Immature natural killer cell (primary cell): ENCODE measurements at regions not wholly inside any gene's neighbourhood (a gene's known extent, or its start where the extent isn't known, plus 50 kb on each side); places are given as distances from the start of the nearest gene placed in this dataset.
A peak's percentile ranks its signal among the peaks of the same experiment; 100 is the strongest.

ENCODE experiments used
- DNase-seq, 3 donors: peaks; one replicate each; pipeline ENCODE4 v3.0.0; 2022; ENCODE audit warnings: mixed read lengths in 1 of 3
- H3K27ac Mint-ChIP-seq, 6 donors: one replicate each; pipeline ENCODE4 v1.8.0; 2020; ENCODE audit warnings: mixed read lengths in 6 of 6, mild to moderate bottlenecking in 5 of 6, inconsistent platforms in 4 of 6, moderate library complexity in 3 of 6
- H3K27me3 Mint-ChIP-seq, 3 donors: one replicate each; pipeline ENCODE4 v1.8.0; 2020 to 2021; ENCODE audit warnings: low read depth in 3 of 3, mild to moderate bottlenecking in 3 of 3, mixed read lengths in 3 of 3, moderate library complexity in 3 of 3, inconsistent platforms in 1 of 3
- H3K36me3 Mint-ChIP-seq, 3 donors: one replicate each; pipeline ENCODE4 v1.8.0; 2020; ENCODE audit warnings: mixed read lengths in 3 of 3, inconsistent platforms in 2 of 3, mild to moderate bottlenecking in 2 of 3
- H3K4me1 Mint-ChIP-seq, 2 donors: one replicate each; pipeline ENCODE4 v1.8.0; 2020; ENCODE audit warnings: inconsistent platforms in 2 of 2, mild to moderate bottlenecking in 2 of 2, mixed read lengths in 2 of 2, moderate library complexity in 1 of 2
- H3K4me3 Mint-ChIP-seq, 5 donors: one replicate each; pipeline ENCODE4 v1.8.0; 2020; ENCODE audit warnings: mild to moderate bottlenecking in 5 of 5, mixed read lengths in 5 of 5, inconsistent platforms in 3 of 5, moderate library complexity in 3 of 5
- H3K9me3 Mint-ChIP-seq, 6 donors: one replicate each; pipeline ENCODE4 v1.8.0; 2020; ENCODE audit warnings: mild to moderate bottlenecking in 6 of 6, mixed read lengths in 6 of 6, inconsistent platforms in 4 of 6, moderate library complexity in 3 of 6

DNA sequence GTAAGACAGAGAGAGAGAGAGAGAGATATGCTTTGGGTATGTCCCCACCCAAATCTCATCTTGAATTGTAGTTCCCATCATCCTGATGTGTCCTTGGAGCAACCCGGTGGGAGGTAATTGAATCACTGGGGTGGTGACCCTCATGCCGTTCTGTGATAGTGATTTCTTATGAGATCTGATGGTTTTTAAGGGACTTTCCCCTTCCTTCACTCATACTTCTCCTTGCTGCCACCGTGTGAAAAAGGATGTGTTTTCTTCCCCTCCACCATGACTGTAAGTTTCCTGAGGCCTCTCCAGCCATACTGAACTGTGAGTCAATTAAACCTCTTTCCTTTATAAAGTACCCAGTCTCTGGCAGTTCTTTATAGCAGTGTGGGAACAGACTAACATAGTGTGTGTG, 60.3 kb downstream of the EOMES start:
- Mint-ChIP-seq H3K27ac (no peak overlapping the region), H3K4me3 (no peak overlapping the region), H3K36me3 (peaks cover 0 to 7% (median 0%) of the 10 kb centered on the region in 3 donors), H3K27me3 (peaks cover 0 to 2% (median 0%) of the 10 kb centered on the region in 3 donors), H3K9me3 (no peaks in the 10 kb centered on the region), H3K4me1 (peaks cover 1 to 7% of the 10 kb centered on the region in 2 donors)
- DNase-seq: no peak

DNA sequence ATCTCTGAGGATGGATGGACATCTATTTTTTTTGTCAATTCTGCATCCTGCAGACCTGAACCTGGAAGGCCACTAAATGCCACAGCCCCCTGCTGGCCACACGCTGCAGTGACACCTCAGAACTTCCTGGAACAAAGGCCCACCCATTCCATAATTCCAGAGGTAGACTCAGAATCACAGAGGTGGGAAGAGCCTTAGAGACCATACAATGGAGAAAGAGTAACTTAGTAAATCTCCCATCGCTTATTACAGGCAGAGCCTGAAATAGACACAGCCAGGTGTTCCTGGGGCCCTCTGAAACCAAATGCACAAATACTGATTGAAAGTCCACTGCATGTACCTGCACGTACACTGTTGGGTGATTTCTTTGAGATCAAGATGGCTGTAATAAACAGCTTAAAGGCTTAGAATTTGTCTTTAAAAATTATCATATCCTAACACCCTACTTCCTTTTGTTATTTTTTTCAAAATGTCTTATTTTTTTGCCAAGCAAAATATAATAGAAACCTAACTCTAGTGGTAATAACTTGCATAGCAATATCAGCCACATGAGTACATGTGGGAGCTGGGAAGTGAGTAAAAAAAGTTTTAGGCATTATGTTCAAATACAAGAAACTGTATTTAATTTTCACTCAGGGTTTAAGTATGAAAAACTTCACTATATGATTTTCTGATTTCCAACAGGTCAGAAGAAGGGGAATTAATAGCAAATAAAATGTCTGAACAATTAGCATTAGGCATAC, 62.7 kb downstream of the EOMES start:
- Mint-ChIP-seq H3K4me3 (no peak overlapping the region), H3K9me3 (no peaks in the 10 kb centered on the region), H3K27me3 (peaks cover 0 to 2% (median 2%) of the 10 kb centered on the region in 3 donors), H3K36me3 (peaks cover 0 to 3% (median 0%) of the 10 kb centered on the region in 3 donors), H3K4me1 (no peaks in the 10 kb centered on the region), H3K27ac (no peak overlapping the region)
- peak; percentile 28 to 52 (median 45) for DNase-seq

DNA sequence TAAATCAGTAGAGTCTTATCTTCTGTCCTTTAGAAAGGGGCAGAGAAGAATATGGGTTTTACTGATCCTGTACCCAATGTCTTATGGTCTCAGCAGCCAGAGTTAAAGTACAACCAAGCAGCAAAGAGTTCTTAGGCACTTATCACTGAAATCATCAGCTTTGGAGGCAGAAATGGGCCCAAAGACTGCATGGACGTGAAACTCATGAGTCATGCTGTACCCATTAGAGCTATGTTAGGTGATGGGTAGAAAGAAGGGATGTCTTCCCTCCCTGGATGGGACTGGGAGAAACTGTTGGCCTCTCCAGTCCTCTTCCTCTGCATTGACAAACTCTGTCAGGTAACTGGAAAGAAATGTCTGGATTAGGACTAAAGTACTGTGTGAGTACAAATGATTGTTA, 63.4 kb downstream of the EOMES start:
- Mint-ChIP-seq H3K9me3 (no peaks in the 10 kb centered on the region), H3K36me3 (peaks cover 0 to 3% (median 0%) of the 10 kb centered on the region in 3 donors), H3K4me1 (no peaks in the 10 kb centered on the region)

GRCh38 chr3:27657871-27658270, 64.3 kb downstream of the EOMES start:
- Mint-ChIP-seq H3K36me3 (peaks cover 0 to 3% (median 0%) of the 10 kb centered on the region in 3 donors), H3K27me3 (peaks cover 0 to 4% (median 2%) of the 10 kb centered on the region in 3 donors), H3K27ac (no peak overlapping the region), H3K4me1 (no peaks in the 10 kb centered on the region), H3K9me3 (no peaks in the 10 kb centered on the region), H3K4me3 (no peak overlapping the region)
- no peak for DNase-seq

More for the DNA sequence above, 63.4 kb downstream of the EOMES start:
- peaks cover 0 to 4% (median 2%) of the 10 kb centered on the region in 3 donors for H3K27me3 Mint-ChIP-seq
- no peak overlapping the region for H3K4me3 Mint-ChIP-seq
- H3K27ac Mint-ChIP-seq: no peak overlapping the region
- DNase-seq: no peak

DNA sequence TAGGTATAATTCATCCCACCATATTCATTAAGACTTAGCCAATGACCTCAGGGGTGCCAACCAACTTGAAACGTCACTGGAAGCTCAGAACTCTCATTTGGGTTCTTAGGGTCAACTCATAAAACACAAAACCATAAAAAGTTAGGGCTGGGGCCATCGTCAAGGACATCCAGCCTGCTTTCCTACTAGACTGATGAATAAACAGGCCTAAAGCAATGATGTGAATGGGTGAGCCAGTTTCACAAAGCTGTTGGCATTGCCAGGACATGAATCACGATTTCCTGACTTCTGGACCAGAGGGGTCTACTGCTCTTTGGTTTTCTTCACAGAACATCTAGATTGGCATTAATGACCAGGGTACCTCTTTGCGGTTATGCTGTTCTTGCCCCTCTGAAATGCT, 64.7 kb downstream of the EOMES start:
- peaks cover 0 to 4% (median 2%) of the 10 kb centered on the region in 3 donors for H3K27me3 Mint-ChIP-seq
- H3K9me3 Mint-ChIP-seq: no peaks in the 10 kb centered on the region
- no peak overlapping the region for H3K4me3 Mint-ChIP-seq
- no peak overlapping the region for H3K27ac Mint-ChIP-seq
- no peaks in the 10 kb centered on the region for H3K4me1 Mint-ChIP-seq
- no peaks in the 10 kb centered on the region for H3K36me3 Mint-ChIP-seq
- no peak for DNase-seq

GRCh38 chr3:27656790-27657189, 65.3 kb downstream of the EOMES start:
- Mint-ChIP-seq H3K36me3 (no peaks in the 10 kb centered on the region), H3K4me3 (no peak overlapping the region), H3K9me3 (no peaks in the 10 kb centered on the region), H3K27ac (no peak overlapping the region), H3K4me1 (no peaks in the 10 kb centered on the region), H3K27me3 (peaks cover 0 to 4% (median 0%) of the 10 kb centered on the region in 3 donors)
- no peak for DNase-seq

GRCh38 chr3:27655547-27655946, 66.6 kb downstream of the EOMES start:
- Mint-ChIP-seq H3K27ac (no peak overlapping the region), H3K9me3 (no peaks in the 10 kb centered on the region), H3K4me3 (no peak overlapping the region), H3K4me1 (no peaks in the 10 kb centered on the region), H3K27me3 (peaks cover 0 to 4% (median 0%) of the 10 kb centered on the region in 3 donors), H3K36me3 (no peaks in the 10 kb centered on the region)
- DNase-seq: no peak

DNA sequence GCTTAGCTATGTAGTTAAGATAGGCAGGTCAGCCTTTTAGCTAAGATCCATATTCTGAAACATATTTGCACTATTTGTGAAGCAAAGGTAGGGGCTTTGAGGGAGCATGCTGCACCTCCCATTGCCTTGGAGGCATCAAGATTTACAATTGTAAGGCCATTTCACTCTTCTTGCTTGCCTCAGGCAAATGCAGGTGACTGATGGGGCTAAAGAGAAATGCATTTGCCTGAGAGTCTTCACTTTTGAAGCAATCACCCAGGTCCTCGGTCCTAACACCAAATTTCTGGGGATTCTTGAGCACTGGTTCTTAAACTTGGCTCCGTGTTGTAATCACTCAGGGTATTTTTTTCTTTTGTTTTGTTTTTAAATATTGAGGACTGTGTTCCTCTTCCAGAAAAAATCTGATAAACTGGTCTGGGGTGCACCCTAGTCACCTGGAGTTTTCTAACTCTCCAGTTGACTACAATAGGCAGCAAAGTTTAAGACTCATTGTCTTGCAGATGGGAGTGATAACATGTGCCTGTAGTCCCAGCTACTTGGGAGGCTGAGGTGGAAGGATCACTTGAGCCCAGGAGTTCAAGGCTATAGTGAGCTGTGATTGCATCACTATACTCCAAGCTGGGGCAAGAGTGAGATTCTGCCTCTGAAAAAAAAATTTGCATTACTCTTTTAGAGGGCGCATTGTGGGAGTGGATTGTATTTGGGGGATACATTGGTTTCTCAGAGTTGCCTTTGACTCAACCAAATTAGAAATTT, 68.1 kb downstream of the EOMES start:
- Mint-ChIP-seq H3K27me3 (peaks cover 0 to 6% (median 0%) of the 10 kb centered on the region in 3 donors), H3K9me3 (no peaks in the 10 kb centered on the region), H3K36me3 (no peaks in the 10 kb centered on the region), H3K4me3 (no peak overlapping the region), H3K4me1 (no peaks in the 10 kb centered on the region), H3K27ac (no peak overlapping the region)
- DNase-seq: no peak

DNA sequence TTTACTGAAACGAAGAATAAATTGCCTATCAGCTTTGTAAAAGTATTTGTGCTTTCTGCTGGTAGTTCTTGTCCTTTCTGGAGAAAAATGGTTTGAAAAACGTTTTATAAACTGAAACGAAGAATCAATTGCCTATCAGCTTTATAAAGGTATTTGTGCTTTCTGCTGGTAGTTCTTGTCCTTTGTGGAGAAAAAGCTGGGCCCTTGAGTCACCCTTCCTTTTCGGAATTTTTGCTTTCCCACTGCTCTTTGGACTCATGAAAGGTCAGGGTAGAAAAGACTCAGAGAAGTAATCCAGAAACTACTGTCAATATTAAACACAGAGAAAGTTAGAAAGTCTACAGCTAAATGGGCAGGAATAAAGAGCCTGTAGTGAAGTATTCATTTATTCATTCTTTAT, 72.8 kb downstream of the EOMES start:
- Mint-ChIP-seq H3K27me3 (peaks cover 0 to 4% (median 0%) of the 10 kb centered on the region in 3 donors), H3K4me3 (no peak overlapping the region), H3K4me1 (no peaks in the 10 kb centered on the region), H3K36me3 (peaks cover 0 to 4% (median 0%) of the 10 kb centered on the region in 3 donors), H3K27ac (no peak overlapping the region), H3K9me3 (no peaks in the 10 kb centered on the region)
- DNase-seq: no peak

DNA sequence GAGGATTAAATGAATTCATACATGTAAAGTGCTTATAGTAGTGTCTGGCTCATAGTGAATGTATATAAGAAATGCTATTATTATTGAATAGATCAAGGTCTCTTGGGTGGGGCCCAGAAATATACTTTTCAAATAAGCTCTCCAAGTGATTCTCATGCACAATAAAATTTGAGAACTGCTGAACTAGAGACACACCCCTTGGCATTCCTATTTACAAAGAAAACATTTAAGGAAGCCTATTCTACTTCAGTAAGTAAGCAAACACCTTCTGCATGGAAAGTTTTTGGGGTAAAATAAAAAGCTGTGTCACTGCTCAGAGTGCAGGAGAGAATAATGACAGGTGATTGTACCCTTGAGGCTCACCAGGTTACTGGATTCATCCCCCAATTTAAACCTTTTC, 75.2 kb downstream of the EOMES start:
- Mint-ChIP-seq H3K36me3 (peaks cover 0 to 4% (median 0%) of the 10 kb centered on the region in 3 donors), H3K4me1 (no peaks in the 10 kb centered on the region), H3K9me3 (no peaks in the 10 kb centered on the region), H3K27me3 (peaks cover 0 to 4% (median 0%) of the 10 kb centered on the region in 3 donors), H3K4me3 (no peak overlapping the region), H3K27ac (no peak overlapping the region)
- no peak for DNase-seq

DNA sequence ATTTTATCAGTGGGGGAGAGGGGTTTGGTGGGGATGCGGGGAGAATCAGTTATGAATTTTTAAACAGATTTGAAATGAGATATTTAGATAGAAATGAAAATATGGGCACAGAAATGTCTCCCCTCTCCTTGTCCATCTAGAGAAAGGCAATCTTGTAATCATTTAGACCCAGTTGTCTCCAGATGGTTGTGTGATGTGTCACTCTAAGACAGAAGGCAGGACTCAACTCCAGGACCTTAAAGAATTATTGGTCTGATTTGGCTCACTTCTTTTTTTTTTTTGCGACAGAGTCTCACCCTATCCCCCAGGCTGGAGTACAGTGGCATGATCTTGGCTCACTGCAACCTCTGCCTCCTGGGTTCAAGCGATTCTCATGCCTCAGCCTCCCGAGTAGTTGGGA, 77.2 kb downstream of the EOMES start:
- DNase-seq: no peak
- no peak overlapping the region for H3K4me3 Mint-ChIP-seq
- peaks cover 0 to 4% (median 0%) of the 10 kb centered on the region in 3 donors for H3K36me3 Mint-ChIP-seq
- H3K27ac Mint-ChIP-seq: no peak overlapping the region
- H3K4me1 Mint-ChIP-seq: peaks cover 3 to 4% of the 10 kb centered on the region in 2 donors
- no peaks in the 10 kb centered on the region for H3K9me3 Mint-ChIP-seq
- H3K27me3 Mint-ChIP-seq: peaks cover 0 to 4% (median 0%) of the 10 kb centered on the region in 3 donors

DNA sequence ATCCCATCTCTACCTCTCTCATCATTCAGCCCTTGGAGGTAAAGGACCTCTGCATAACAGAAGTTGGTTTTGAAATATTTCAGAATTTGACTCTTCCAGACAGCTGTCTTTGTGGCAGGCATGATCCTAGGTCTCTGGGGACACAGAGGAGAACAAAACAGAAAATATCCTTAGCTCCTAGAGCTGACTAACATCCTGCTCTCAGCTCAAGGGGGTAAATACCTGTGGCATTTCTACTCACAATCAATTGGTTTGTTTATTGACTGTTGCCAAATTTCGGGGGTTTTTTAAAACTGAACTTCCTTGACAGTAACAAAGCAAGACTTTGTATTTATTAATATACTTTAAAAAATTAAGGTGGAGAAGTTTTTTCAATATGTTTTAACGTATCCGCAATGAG, 78.8 kb downstream of the EOMES start:
- no peak overlapping the region for H3K4me3 Mint-ChIP-seq
- peaks cover 13 to 20% of the 10 kb centered on the region in 2 donors for H3K4me1 Mint-ChIP-seq
- no peaks in the 10 kb centered on the region for H3K9me3 Mint-ChIP-seq
- no peaks in the 10 kb centered on the region for H3K27me3 Mint-ChIP-seq
- no peak for DNase-seq
- H3K36me3 Mint-ChIP-seq: peaks cover 0 to 4% (median 0%) of the 10 kb centered on the region in 3 donors
- H3K27ac Mint-ChIP-seq: no peak overlapping the region

DNA sequence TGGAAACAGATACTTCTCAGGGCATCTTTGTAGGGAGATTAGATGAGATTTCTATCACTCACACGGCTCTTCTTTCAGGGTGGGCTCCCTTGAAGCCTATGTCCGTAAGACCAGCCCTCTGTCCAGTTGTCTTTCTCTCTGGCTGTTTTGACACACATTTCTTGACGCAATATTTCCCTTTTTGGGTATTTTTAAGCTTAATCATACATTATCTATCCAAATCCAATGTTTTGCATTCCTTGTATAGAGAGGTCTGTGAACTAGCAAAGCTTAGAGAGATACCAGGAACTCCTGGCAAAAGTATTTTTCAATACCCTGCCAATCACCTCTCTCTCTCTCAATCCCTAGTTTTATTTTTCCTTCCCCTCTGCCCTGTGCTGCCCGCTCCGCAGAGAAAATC, 79.3 kb downstream of the EOMES start:
- Mint-ChIP-seq H3K27ac (no peak overlapping the region), H3K9me3 (no peaks in the 10 kb centered on the region), H3K4me3 (no peak overlapping the region), H3K27me3 (no peaks in the 10 kb centered on the region), H3K36me3 (peaks cover 0 to 4% (median 0%) of the 10 kb centered on the region in 3 donors), H3K4me1 (peaks cover 15 to 25% of the 10 kb centered on the region in 2 donors)
- DNase-seq: no peak

DNA sequence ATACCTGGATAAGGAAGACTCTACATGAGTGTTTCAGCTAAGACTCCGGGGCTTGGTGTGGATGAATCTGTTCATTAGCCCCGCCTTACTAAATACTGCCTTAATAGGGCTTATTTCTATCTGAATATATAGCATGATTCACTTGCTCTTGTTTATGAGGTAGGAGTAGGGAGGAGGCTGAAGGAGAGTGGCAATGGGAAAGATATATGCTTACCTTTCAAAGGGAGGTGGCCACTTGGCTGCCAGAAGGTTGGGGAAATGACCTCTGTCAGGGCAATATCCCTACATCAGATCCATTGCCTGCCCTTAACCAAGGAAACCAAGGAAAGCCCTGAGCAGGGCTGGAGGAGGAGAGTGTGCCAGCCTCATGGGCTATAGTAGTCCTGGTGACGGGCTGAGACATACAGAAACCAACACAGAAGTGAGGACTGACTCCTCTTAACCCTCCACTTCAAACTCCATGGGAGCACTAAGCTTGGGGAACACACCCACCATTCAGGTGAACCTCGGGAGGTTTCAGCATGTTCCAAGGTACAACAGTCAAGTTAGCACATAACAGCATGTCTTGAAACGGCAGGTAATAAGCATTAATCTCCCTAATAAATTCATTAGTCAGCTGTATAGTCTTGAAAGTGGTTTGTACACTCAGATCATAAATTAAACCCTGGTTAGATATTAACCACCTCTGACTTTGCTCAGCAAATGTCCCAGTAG, 80.1 kb downstream of the EOMES start:
- Mint-ChIP-seq H3K9me3 (no peaks in the 10 kb centered on the region), H3K4me3 (no peak overlapping the region), H3K36me3 (peaks cover 0 to 4% (median 0%) of the 10 kb centered on the region in 3 donors), H3K4me1 (peaks cover 15 to 25% of the 10 kb centered on the region in 2 donors), H3K27ac (no peak overlapping the region), H3K27me3 (no peaks in the 10 kb centered on the region)
- no peak for DNase-seq
